ENCODE measurements at regions not wholly inside any gene's neighbourhood (a gene's known extent, or its start where the extent isn't known, plus 50 kb on each side); places are given as distances from the start of the nearest gene placed in this dataset.

DNA sequence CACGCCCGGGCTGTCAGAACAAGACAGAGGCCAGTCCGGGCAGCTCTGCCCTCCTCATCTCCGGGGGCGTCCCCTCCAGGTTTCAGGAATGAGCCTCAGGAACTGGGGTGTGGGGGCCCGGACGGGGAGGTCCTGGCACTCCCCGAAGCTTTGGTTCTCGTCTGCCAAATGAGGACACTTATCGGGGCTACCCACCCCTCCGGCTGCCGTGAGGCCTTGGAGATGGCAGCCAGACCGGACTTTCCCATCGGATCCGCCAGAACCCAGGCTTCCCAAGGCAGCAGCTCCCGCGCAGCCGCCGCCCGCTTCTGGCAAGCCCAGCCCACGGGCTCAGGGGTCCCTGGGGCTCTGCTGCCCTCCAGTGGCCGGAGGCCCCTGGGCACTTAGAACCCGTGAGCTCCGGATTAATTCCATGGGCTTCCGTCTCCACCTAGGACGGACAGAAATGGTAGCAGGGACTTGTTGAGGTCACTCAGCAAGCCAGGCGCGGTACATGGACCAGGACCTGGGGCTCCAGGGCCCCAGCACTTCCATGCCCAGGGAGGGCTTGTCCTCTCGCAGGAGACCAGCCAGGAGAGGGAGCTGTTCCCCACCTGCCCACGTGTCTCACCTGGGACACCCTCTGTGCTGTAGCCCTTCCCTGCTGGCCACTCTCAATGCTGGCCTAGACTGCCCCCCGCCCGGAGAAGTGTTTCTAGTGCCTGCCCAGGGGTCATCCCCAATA lies 89.4 kb downstream of the LINGO1 start (continued):
- TF ChIP-seq PTBP1 (IDR thresholded peaks at IDR 0.05; ENCODE audit: low read depth, low read length) (no peak), ZBTB17 (CRISPR knock-in tag; IDR thresholded peaks at IDR 0.05) (no peak), HDAC2 (IDR thresholded peaks at IDR 0.05) (no peak), WHSC1 (IDR thresholded peaks at IDR 0.05; ENCODE audit: low read length) (no peak), ZNF589 (CRISPR knock-in tag; IDR thresholded peaks at IDR 0.05; ENCODE audit: low read depth) (no peak), TEAD1 (CRISPR knock-in tag; IDR thresholded peaks at IDR 0.05) (peak in 1 of 2 experiments; percentile 40; a peak in 1 of 4 replicates), FUS (optimal IDR thresholded peaks at IDR 0.05; ENCODE audit: low read depth, low read length) (no peak), NFIC (IDR thresholded peaks at IDR 0.05) (peak; percentile 37; the same call in 1 of the 2 replicates), KHSRP (IDR thresholded peaks at IDR 0.05) (no peak), PCBP1 (IDR thresholded peaks at IDR 0.05; ENCODE audit: low read depth, low read length, poor library complexity, severe bottlenecking) (no peak), HDAC3 (IDR thresholded peaks at IDR 0.05; ENCODE audit: borderline replicate concordance, partially characterized antibody) (no peak), SRSF7 (optimal IDR thresholded peaks at IDR 0.05; ENCODE audit: low read depth, low read length) (no peak), MYC (IDR thresholded peaks at IDR 0.05; ENCODE audit: low read depth, low read length) (0 out of 2 replicates have a peak, but pooled peaks have one; percentile 43), MYC (CRISPR knock-in tag; IDR thresholded peaks at IDR 0.05; ENCODE audit: borderline replicate concordance, low read depth) (no peak), CEBPB (tag; IDR thresholded peaks at IDR 0.05) (no peak), STAT5A (IDR thresholded peaks at IDR 0.05; ENCODE audit: borderline replicate concordance, low read length) (no peak), GATAD2A (IDR thresholded peaks at IDR 0.05) (no peak), PCBP2 (IDR thresholded peaks at IDR 0.05; ENCODE audit: low read depth, low read length, poor library complexity, severe bottlenecking) (no peak), ZNF695 (CRISPR knock-in tag; IDR thresholded peaks at IDR 0.05) (no peak), ETS2 (tag; IDR thresholded peaks at IDR 0.05; ENCODE audit: borderline replicate concordance, poor library complexity, severe bottlenecking) (no peak), YBX1 (IDR thresholded peaks at IDR 0.05) (no peak), ZNF184 (CRISPR knock-in tag; IDR thresholded peaks at IDR 0.05) (no peak), EHMT2 (IDR thresholded peaks at IDR 0.05) (no peak)
- TF ChIP-seq, protein P1, sequence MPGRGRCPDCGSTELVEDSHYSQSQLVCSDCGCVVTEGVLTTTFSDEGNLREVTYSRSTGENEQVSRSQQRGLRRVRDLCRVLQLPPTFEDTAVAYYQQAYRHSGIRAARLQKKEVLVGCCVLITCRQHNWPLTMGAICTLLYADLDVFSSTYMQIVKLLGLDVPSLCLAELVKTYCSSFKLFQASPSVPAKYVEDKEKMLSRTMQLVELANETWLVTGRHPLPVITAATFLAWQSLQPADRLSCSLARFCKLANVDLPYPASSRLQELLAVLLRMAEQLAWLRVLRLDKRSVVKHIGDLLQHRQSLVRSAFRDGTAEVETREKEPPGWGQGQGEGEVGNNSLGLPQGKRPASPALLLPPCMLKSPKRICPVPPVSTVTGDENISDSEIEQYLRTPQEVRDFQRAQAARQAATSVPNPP (IDR thresholded peaks at IDR 0.05; ENCODE audit: borderline replicate concordance, insufficient read depth, insufficient read length) = no peak
- TF ChIP-seq, protein P2, sequence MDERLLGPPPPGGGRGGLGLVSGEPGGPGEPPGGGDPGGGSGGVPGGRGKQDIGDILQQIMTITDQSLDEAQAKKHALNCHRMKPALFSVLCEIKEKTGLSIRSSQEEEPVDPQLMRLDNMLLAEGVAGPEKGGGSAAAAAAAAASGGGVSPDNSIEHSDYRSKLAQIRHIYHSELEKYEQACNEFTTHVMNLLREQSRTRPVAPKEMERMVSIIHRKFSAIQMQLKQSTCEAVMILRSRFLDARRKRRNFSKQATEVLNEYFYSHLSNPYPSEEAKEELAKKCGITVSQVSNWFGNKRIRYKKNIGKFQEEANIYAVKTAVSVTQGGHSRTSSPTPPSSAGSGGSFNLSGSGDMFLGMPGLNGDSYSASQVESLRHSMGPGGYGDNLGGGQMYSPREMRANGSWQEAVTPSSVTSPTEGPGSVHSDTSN (CRISPR knock-in tag; IDR thresholded peaks at IDR 0.05; ENCODE audit: low read depth) = no peak
- TF ChIP-seq, protein P2 (tag; conservative IDR thresholded peaks at IDR 0.05; ENCODE audit: low read depth) = no peak
- TF ChIP-seq, protein P3, sequence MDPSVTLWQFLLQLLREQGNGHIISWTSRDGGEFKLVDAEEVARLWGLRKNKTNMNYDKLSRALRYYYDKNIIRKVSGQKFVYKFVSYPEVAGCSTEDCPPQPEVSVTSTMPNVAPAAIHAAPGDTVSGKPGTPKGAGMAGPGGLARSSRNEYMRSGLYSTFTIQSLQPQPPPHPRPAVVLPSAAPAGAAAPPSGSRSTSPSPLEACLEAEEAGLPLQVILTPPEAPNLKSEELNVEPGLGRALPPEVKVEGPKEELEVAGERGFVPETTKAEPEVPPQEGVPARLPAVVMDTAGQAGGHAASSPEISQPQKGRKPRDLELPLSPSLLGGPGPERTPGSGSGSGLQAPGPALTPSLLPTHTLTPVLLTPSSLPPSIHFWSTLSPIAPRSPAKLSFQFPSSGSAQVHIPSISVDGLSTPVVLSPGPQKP (CRISPR knock-in tag; IDR thresholded peaks at IDR 0.05) = no peak

Measured in K562 (cell line).